ENCODE measurements at regions not wholly inside any gene's neighbourhood (a gene's known extent, or its start where the extent isn't known, plus 50 kb on each side); places are given as distances from the start of the nearest gene placed in this dataset.

DNA sequence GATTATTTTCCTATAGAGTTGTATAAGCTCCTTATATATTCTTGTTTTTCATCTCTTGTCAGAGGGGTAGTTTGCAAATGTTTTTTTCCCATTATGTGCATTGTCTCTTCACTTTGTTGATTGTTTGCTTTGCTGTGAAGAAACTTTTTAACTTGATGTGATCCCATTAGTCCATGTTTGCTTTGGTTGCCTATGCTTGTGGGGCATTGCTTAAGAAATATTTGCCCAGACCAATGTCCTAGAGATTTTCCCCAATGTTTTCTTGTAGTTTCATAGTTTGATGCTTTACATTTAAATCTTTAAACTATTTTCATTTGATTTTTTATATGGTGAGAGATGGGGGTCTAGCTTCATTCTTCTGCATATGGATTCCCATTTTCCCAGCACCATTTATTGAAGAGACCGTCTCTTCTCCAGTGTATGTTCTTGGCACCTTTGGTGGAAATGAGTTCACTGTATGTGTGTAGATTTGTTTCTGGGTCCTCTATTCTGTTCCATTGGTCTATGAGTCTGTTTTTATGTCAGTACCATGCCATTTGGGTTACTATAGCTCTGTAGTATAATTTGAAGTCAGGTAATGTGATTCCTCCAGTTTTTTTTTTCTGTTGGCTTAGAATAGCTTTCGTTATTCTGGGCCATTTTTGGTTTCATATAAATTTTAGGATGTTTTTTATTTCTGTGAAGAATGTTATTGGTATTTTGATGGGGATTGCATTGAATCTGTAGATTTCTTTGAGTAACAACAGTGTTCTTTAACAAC is 165.8 kb downstream of the ABCA8 start:
- no peak overlapping the region for H3K27ac ChIP-seq
- TF ChIP-seq ZFX (IDR thresholded peaks at IDR 0.05): no peak
- TF ChIP-seq, protein P1, sequence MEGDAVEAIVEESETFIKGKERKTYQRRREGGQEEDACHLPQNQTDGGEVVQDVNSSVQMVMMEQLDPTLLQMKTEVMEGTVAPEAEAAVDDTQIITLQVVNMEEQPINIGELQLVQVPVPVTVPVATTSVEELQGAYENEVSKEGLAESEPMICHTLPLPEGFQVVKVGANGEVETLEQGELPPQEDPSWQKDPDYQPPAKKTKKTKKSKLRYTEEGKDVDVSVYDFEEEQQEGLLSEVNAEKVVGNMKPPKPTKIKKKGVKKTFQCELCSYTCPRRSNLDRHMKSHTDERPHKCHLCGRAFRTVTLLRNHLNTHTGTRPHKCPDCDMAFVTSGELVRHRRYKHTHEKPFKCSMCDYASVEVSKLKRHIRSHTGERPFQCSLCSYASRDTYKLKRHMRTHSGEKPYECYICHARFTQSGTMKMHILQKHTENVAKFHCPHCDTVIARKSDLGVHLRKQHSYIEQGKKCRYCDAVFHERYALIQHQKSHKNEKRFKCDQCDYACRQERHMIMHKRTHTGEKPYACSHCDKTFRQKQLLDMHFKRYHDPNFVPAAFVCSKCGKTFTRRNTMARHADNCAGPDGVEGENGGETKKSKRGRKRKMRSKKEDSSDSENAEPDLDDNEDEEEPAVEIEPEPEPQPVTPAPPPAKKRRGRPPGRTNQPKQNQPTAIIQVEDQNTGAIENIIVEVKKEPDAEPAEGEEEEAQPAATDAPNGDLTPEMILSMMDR (conservative IDR thresholded peaks at IDR 0.05): no peak

DNA sequence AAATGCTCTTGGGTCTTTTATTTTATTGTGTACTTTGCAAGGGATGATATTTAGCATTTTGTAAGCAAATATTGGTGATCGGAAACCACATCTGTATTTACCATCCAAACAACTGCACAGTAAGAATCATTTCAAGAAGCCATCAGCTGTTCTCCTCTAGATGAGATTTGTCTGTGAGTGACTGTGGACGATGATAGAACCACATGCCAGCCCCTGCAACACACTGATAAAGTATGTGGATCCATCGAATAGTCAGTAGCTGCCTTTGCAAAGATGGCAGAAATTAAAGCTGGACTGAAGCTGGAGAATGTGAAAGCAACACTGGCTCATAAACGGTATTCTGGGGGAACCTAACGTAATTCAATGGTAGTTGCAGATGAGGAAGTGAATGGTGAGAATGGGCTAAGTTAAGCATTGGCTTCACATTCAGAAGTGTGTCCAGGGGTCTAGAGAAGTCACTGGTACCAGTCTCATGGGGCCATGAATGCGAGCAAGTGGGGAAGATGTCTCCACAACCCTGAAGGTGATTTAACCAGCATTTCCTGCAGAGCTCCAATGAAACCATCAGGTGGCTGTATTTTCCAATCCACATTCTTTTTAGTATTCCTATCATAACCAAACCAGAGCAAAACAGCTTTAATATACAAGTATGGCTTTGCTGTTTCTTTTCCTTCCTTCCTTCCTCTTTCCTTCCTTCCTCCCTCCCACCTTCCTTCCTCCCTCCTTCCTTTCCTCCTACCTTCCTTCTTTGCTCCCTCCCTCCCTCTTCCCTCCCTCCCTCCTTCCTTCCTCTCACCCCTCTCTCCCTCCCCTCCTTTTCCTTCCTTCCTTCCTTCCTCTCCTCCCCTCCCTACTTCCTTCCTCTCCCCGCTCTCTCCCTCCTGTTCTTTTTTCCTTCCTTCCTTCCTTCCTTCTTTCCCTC is 169.4 kb downstream of the ABCA8 start:
- H3K27ac ChIP-seq: no peak overlapping the region
- TF ChIP-seq, protein P1 (conservative IDR thresholded peaks at IDR 0.05): no peak
- no peak for TF ChIP-seq ZFX (IDR thresholded peaks at IDR 0.05)

GRCh38 chr17:68784431-68784830 is 170.8 kb downstream of the ABCA8 start:
- no peak overlapping the region for H3K27ac ChIP-seq
- no peak for TF ChIP-seq ZFX (IDR thresholded peaks at IDR 0.05)

DNA sequence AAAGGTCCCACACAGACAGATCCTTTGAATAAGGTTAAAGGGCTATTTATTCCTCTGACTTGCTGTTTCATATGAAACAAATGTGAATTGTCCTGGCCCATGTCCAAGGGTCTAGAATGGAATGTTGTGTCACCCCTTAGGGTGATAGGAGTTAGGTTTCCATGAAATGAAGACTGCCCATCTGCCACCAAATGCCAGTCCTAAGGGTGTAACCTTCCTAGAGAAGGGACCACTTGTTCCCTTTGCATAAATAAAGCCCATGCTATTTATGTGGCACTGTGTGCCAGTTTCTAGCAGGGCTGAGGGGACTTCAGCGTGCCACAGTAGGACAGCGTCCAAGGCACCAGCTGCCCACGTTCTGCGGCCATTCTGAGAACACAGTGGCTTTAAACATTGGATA is 171.3 kb downstream of the ABCA8 start:
- H3K27ac ChIP-seq: no peak overlapping the region
- TF ChIP-seq ZFX (IDR thresholded peaks at IDR 0.05): no peak

- H3K27ac ChIP-seq: no peak overlapping the region
- TF ChIP-seq, protein P1 (conservative IDR thresholded peaks at IDR 0.05): no peak
- TF ChIP-seq ZFX (IDR thresholded peaks at IDR 0.05): no peak
Observed at GRCh38 chr17:68782789-68783188, 172.4 kb downstream of the ABCA8 start.

DNA sequence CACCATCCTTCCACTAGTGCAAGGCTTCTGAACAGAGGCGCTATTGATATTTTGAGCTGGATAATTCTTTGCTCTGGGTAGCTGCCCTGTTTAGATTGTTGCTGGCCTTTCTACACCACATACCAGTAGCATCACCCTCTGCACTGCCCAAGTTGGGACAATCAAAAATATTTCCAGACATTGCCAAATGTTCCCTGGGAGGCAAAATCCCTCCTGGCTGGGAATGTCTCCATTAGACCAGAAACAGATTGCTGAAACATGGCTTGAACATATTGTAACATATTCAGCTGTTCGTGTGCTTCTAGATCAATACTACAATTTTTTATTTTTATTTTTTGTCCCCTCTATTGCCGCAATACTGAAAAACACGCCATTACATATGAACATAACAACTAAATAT is 174.6 kb downstream of the ABCA8 start:
- no peak overlapping the region for H3K27ac ChIP-seq
- no peak for TF ChIP-seq ZFX (IDR thresholded peaks at IDR 0.05)
- TF ChIP-seq, protein P1 (conservative IDR thresholded peaks at IDR 0.05): no peak

GRCh38 chr17:68778726-68779125 is 176.5 kb downstream of the ABCA8 start:
- TF ChIP-seq, protein P1 (conservative IDR thresholded peaks at IDR 0.05): no peak
- no peak for TF ChIP-seq ZFX (IDR thresholded peaks at IDR 0.05)

More at GRCh38 chr17:68778726-68779125, 176.5 kb downstream of the ABCA8 start:
- H3K27ac ChIP-seq: no peak overlapping the region; the same call in 1 of the 2 replicates
